Stimulated activated CD4-positive, alpha-beta T cell treated with anti-CD3 and anti-CD28 coated beads, Interleukin-1b, Interleukin-23, amount 100 ng/mL, for 1 hour (primary cell): ENCODE measurements at regions not wholly inside any gene's neighbourhood (a gene's known extent, or its start where the extent isn't known, plus 50 kb on each side); places are given as distances from the start of the nearest gene placed in this dataset.
A peak's percentile ranks its signal among the peaks of the same experiment; 100 is the strongest.

Experiments used
- DNase-seq, 2 donors: peaks; one replicate each; pipeline ENCODE4 v3.0.0-alpha.2; 2020; ENCODE audit warnings: low read depth in 2 of 2

GRCh38 chr14:38901791-38902190 lies 201.2 kb downstream of the SEC23A start:
- DNase-seq: no peak

GRCh38 chr14:38900887-38901286 lies 202.1 kb downstream of the SEC23A start:
- no peak for DNase-seq

GRCh38 chr14:38887696-38888095 lies 215.3 kb downstream of the SEC23A start:
- DNase-seq: no peak

DNA sequence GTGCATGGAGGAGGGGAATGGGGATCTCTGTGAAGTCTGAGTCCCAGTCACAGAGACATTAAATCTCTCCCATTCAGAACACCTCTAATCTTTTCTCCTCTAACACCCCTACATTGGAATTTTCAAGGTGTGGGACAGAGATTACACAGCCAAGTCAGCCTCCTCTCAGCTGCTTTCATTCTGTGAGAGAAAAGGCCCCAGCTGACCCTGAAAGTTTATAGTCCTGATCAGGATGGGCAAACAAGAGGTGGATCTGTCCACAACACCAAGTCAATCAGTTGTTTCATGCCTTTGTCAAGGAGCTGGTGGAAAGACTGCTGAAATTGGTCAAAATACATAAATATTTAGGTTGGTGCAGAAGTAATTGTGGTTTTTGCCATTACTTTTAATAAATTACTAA lies 218.9 kb downstream of the SEC23A start:
- no peak for DNase-seq

DNA sequence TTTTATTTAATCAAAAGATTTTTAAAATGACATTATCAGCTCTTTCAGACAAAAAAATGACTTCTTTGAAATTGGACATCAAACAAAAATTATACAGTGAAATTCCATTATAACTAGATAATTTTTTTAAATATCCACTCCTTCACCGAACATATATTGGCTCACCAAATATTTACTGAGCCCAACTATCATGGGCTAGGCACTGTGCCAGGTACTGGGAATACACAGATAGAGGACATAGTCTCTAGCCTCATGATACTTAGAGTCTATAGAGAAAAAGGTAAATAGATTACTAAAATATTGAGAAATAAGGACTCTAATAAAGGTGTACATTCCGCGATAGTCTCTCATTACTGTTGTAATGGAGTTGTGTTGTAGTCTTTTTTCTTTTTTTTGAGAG lies 219.9 kb downstream of the SEC23A start:
- no peak for DNase-seq

GRCh38 chr14:38882533-38882932 lies 220.5 kb downstream of the SEC23A start:
- DNase-seq: no peak

DNA sequence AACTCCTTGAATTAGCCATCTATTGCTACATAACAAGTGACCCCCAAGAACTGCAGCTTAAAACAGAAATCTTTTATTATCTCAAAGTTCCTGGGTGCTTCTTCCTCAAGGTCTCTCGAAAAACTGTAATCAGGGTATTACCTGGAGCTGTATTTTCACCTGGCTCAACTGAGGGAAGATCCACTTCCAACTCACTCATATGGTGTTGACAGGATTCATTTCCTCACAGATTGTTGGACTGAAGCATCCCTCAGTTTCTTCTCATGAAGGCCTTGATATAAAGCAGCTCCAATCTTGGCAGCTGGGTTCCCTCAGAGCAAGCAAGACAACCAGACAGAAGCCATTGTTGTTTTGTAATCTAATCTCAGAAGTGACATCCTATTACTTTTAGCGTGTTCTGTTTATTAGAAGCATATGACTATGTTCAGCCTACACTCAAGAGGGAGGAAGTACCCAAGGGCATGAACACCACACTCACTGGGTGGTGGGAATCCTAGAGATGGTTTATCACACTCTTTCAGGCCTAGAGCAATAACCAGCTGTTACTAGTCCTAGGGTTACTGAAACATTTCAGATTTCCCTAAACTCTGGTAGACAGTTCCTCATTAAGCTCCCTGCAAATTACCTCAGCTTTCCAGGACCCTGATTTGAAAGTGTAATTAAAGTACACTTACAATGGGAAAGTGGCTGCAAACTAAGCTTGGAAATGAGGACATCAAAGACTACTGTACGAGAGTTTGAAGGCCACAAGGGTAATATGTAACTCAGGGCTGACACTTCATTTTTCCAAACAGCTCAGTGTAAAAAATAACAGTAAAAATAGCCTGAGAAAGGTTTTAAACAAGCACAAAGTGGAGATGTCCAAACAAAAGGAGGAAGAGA lies 222.2 kb downstream of the SEC23A start:
- DNase-seq: no peak

DNA sequence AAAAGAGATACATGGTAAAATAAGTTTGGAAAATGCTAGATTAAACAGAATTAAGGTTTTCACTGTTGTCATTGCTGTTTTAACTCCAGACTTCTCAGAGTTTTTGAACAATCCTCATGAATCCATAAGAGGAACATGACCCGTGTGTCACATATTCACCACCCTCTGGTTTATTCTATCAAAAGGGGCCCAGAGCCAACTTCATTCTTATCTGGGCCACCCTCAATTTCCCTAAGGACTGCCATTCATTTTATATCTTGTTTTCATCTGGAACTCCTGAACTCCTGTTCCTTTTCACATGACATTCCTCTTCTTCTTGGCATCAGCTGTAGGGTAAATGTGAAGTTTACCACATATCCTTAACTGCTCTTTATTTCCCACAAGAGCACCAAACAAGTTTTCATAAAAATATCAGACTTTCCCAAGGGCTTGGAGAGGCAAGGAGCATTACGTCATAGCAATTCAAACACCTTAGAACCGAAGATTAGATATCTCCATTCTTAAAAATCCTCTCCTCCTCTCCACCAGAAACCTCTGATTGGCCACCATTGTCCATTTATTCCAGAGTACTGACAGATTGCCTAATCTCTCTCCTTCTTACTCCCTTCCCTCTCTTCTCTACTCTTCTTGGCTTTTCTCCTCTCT lies 225.2 kb downstream of the SEC23A start:
- no peak for DNase-seq

DNA sequence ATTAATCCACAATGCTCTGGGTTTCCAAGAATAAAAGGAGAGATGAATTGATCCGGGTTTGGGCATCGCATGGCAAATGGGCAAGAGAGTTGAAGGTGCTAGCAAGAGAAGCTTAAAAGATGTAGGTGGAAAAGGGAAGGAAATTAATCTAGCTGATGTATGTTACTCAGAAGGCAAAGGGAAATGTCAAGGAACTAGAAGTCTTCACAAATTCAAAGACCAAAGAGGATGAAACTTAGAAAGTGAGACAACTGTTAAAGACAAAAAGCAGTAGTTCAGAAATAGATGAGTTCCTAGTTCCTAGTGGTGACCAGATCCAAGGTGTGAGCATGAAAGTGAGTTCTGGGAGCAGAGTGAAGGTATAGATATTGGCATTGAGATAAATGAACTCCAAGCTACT lies 228.3 kb downstream of the SEC23A start:
- DNase-seq: no peak

DNA sequence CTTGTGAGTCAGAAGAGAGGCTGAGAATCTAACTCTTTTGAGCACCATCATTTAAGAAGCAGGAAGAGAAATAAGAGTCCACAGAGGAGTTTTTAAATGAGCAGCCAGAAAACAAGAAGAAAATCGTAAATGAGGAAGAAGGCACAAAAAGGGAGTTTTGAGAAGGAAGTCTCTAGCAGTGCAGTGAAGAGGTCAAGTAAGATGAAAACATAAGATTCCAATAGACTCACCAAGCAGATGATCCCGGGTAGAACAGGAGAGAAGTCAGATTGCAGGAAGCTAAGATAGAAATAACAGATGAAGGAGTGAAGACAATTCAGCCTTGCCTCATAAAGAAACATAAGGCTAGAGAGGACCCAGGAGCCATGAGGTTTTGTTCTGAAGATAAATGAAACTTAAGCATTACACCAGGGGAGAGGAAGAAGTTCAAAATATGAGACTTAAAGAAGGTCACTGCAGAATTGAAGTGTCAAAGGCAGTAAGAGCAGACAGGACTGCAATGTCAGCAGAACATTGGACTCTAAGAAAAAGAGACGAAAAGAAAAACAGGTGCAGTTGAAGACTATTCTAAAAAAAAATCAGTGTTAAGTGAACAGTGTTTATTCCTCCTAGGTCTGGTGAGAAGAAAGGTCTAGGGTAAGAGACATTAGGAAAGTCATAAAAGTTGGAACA lies 229.0 kb downstream of the SEC23A start:
- DNase-seq: no peak

- DNase-seq: no peak
Measured at GRCh38 chr14:38870296-38870836, 232.7 kb downstream of the SEC23A start.

DNA sequence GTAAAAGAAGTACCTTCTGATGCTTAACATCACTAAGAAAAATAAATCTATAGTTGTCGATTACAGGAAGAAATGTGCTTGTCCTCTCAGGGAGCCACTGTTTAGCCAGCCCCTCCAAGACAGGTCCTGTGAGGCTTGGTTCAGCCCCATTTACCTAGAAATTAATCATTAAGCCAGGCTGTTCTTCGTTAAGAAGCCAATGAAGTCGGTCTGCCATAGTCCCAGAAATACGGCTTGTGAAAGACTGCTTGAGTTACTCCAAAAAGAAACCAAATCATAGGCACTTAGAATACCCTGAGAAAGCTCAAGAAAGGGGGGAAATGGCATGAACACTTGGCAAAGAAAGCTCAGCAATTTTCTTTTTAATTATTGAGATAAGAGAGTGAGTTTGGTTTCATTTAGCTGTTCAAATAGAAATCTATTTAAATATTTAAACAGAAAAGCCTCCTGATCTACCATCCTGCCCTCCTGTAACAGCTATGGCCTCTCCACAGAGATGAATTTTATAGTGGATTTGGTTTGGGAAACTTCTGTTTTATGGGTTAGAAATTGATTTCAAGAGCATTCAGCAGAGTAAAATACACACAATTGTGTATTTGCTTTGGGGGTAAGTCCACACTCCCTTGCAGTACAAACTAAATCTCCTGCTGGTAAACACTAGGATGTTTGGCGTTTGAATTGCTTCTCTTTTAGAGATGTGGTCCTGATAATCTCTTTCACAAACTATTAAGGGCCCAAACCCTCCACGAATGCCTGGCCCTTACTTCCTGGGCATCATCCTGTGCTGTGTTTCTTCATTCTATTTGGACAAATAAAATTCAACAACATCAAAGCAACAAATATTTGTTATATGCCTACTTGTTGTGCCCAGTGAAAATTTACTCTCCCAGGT lies 234.4 kb downstream of the SEC23A start:
- no peak for DNase-seq

- DNase-seq: peak in 1 of 2 donors; percentile 10
Measured at GRCh38 chr14:38867561-38868150, 235.4 kb downstream of the SEC23A start.

- DNase-seq: no peak
Measured at GRCh38 chr14:38866461-38866860, 236.6 kb downstream of the SEC23A start.

DNA sequence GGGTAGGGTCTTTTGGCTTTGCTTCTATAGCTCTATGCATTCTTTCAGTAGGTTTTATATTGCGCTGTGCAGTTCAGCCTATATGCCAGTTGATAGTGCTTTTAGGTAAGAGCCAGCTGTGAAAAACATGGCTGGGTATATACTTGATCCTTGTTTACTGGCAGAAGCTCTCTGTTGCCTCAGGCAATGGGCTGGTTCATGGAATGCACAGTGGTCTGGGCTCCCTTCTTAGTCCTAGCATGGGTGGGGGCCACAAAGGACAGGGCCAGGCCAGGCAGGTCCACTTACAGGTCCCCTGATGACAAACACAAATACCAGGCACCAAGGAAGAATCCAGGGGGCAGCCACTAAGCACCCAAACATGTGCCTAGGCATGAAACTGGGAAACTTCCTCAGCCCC lies 240.7 kb downstream of the SEC23A start:
- no peak for DNase-seq

DNA sequence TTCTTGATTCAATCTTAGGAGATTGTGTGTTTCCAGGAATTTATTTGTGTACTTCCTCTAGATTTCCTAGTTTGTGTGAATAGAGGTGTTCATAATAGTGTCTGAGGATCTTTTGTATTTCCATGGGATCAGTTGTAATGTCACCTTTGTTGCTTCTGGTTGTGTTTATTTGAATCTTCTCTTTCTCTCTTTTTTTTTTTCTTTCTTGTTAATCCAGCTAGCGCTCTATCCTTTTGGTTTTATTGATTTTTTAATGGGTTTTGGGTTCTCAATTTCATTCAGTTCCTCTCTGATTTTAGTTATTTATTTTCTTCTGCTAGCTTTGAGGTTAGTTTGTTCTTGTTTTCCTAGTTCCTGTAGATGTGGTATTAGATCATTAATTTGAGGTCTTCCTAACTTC lies 242.5 kb downstream of the SEC23A start:
- DNase-seq: no peak

GRCh38 chr14:38856798-38857197 lies 246.2 kb downstream of the SEC23A start:
- no peak for DNase-seq

GRCh38 chr14:38855513-38855912 lies 247.5 kb downstream of the SEC23A start:
- no peak for DNase-seq

DNA sequence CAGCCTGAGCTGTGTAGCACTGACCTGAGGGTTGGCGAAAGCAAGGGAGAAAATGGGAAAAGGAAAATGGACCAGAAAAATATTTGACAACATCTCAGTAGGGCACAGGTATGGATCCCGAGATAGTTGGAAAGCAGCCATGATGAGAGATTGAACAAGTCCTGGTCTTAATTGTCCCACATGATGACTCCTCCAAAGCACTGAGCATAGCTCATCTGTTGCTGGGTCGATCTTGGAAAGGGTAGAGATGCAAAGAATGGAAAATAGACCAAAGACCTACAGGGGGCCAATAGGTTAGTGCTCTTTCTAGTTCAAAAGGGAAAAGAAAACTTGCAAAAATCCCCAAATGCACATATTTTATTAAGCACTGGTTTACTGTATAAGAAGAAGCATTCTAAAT lies 251.9 kb downstream of the SEC23A start:
- DNase-seq: no peak

DNA sequence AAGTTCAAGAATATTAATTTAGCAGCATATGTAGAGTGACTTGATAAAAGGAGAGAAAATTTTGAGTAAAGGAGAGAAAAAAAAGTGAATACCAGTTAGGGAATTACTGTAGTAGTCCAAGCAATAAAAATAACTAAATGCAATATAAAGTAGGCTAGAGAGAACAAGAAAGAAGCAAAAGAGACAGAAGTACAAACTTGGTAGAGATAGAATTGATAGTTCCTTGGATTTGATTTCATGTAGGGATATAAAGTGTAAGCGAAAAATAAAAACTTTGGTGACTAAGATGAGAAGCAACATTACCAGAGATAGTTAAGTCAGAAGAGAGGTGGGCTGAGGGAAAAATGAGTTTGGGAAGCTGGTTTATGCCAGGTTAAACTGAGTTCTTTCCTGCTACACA lies 252.4 kb downstream of the SEC23A start:
- no peak for DNase-seq
